HG03159 (cell line): ENCODE measurements at regions not wholly inside any gene's neighbourhood (a gene's known extent, or its start where the extent isn't known, plus 50 kb on each side); places are given as distances from the start of the nearest gene placed in this dataset.

Source experiments
- ATAC-seq: cut with Tn5 transposase; IDR thresholded peaks from one replicate; pipeline ENCODE4 v1.9.1; 2021; ENCODE audit warnings: mild to moderate bottlenecking, moderate library complexity; ENCODE audit not compliant: unreplicated experiment

GRCh38 chrX:113770071-113770470, 813.8 kb upstream of the HTR2C start:
- ATAC-seq = no peak

- no peak for ATAC-seq
Measured at GRCh38 chrX:113759422-113759821, 824.5 kb upstream of the HTR2C start.

- ATAC-seq = peak; percentile 66
Measured at GRCh38 chrX:113747274-113747973, 836.5 kb upstream of the HTR2C start.

GRCh38 chrX:113743069-113743468, 840.8 kb upstream of the HTR2C start:
- ATAC-seq = peak; percentile 52

GRCh38 chrX:113741744-113742143, 842.1 kb upstream of the HTR2C start:
- no peak for ATAC-seq

- ATAC-seq = no peak
Measured at GRCh38 chrX:113728937-113729336, 854.9 kb upstream of the HTR2C start.

GRCh38 chrX:113726898-113727297, 857.0 kb upstream of the HTR2C start:
- ATAC-seq = no peak

- no peak for ATAC-seq
Measured at GRCh38 chrX:113726466-113726865, 857.4 kb upstream of the HTR2C start.

GRCh38 chrX:113726009-113726408, 857.9 kb upstream of the HTR2C start:
- ATAC-seq = no peak

- ATAC-seq = no peak
Measured at GRCh38 chrX:113699939-113700338, 859.3 kb upstream of the AMOT start.

GRCh38 chrX:113675278-113675677, 834.6 kb upstream of the AMOT start:
- no peak for ATAC-seq

GRCh38 chrX:113651306-113651705, 810.7 kb upstream of the AMOT start:
- no peak for ATAC-seq

GRCh38 chrX:113644426-113644825, 803.8 kb upstream of the AMOT start:
- ATAC-seq = no peak

GRCh38 chrX:113634565-113634964, 793.9 kb upstream of the AMOT start:
- ATAC-seq = no peak

GRCh38 chrX:113629326-113629725, 788.7 kb upstream of the AMOT start:
- no peak for ATAC-seq

GRCh38 chrX:113594123-113594841, 753.7 kb upstream of the AMOT start:
- ATAC-seq = no peak

GRCh38 chrX:113586281-113586898, 745.8 kb upstream of the AMOT start:
- ATAC-seq = no peak

- ATAC-seq = no peak
Measured at GRCh38 chrX:113580486-113580885, 739.9 kb upstream of the AMOT start.

- ATAC-seq = no peak
Measured at GRCh38 chrX:113558576-113558975, 717.9 kb upstream of the AMOT start.

- no peak for ATAC-seq
Measured at GRCh38 chrX:113551919-113552318, 711.3 kb upstream of the AMOT start.

GRCh38 chrX:113548308-113549015, 707.8 kb upstream of the AMOT start:
- ATAC-seq = no peak
